GM12891 (cell line): ENCODE measurements at regions not wholly inside any gene's neighbourhood (a gene's known extent, or its start where the extent isn't known, plus 50 kb on each side); places are given as distances from the start of the nearest gene placed in this dataset.

Source experiments
- DNase-seq: peaks from one replicate; pipeline ENCODE4 v3.0.0; 2011; ENCODE audit warnings: low spot score; ENCODE audit not compliant: insufficient read length
- FAIRE-seq: peaks from 2 replicates; lab custom pipeline; 2011; peaks lifted over from hg19 to GRCh38; lab: Jason Lieb, UNC
- PAX5 ChIP-seq: IDR thresholded peaks from 2 replicates; pipeline ENCODE4 v1.6.1; 2011; ENCODE audit warnings: low read length, moderate library complexity, mild to moderate bottlenecking; ENCODE audit not compliant: insufficient read depth, severe bottlenecking
- POLR2A ChIP-seq: IDR thresholded peaks from 2 replicates; pipeline ENCODE4 v1.6.1; 2011; ENCODE audit warnings: low read depth, low read length, control low read depth
- POLR2AphosphoS5 ChIP-seq: IDR thresholded peaks from 2 replicates; pipeline ENCODE4 v1.6.1; 2011; ENCODE audit warnings: low read depth, low read length, control low read depth
- POU2F2 ChIP-seq: IDR thresholded peaks from 2 replicates; pipeline ENCODE4 v1.6.1; 2011; ENCODE audit warnings: low read depth, mild to moderate bottlenecking, control low read depth, low read length, moderate library complexity
- SPI1 ChIP-seq: IDR thresholded peaks from 2 replicates; pipeline ENCODE4 v1.6.1; 2011; ENCODE audit warnings: low read depth, low read length, control low read depth
- TAF1 ChIP-seq: IDR thresholded peaks from 2 replicates; pipeline ENCODE4 v1.6.1; 2011; ENCODE audit warnings: low read depth, low read length, control low read depth

- TF ChIP-seq TAF1 (no peak), POU2F2 (no peak), SPI1 (no peak), POLR2A (no peak), POLR2AphosphoS5 (no peak), PAX5 (no peak)
- DNase-seq = no peak
- FAIRE-seq = no peak
Observed at GRCh38 chr18:66682855-66683322, 79.0 kb upstream of the CDH19 start.

GRCh38 chr18:66676699-66677098 lies 72.8 kb upstream of the CDH19 start:
- TF ChIP-seq TAF1 = no peak
- FAIRE-seq (no peak), DNase-seq (no peak)

- no peak for DNase-seq
- FAIRE-seq = no peak
- TF ChIP-seq TAF1 = no peak
- no peak for TF ChIP-seq SPI1
- no peak for TF ChIP-seq POLR2AphosphoS5
- no peak for TF ChIP-seq POLR2A
- no peak for TF ChIP-seq POU2F2
- no peak for TF ChIP-seq PAX5
Observed at GRCh38 chr18:66674286-66674685, 70.4 kb upstream of the CDH19 start.

GRCh38 chr18:66668706-66669105 lies 64.8 kb upstream of the CDH19 start:
- DNase-seq = no peak
- no peak for FAIRE-seq
- no peak for TF ChIP-seq SPI1
- no peak for TF ChIP-seq POLR2AphosphoS5
- no peak for TF ChIP-seq PAX5

GRCh38 chr18:66662632-66663031 lies 58.7 kb upstream of the CDH19 start:
- DNase-seq (no peak), FAIRE-seq (no peak)
- TF ChIP-seq TAF1 (no peak), SPI1 (no peak), POLR2AphosphoS5 (no peak), PAX5 (no peak), POU2F2 (no peak), POLR2A (no peak)

GRCh38 chr18:66655407-66655806 lies 51.5 kb upstream of the CDH19 start:
- FAIRE-seq = no peak
- TF ChIP-seq POLR2AphosphoS5 (no peak), SPI1 (no peak), POU2F2 (no peak), POLR2A (no peak), TAF1 (no peak), PAX5 (no peak)
- DNase-seq = no peak
